Adrenal gland (tissue), 9 donors: ENCODE measurements at regions not wholly inside any gene's neighbourhood (a gene's known extent, or its start where the extent isn't known, plus 50 kb on each side); places are given as distances from the start of the nearest gene placed in this dataset.

Experiments
- DNase-seq, 7 donors: peaks; one replicate each; pipeline ENCODE4 v3.0.0-alpha.2; 2019 to 2020
- H3K27ac ChIP-seq, 5 donors: fragments of 200-600 bp; sonication (generic) in 4 of 5; 1 replicate in 3 of 5; 2 replicates in 2 of 5; pipeline versions ENCODE4 v1.5.1 to v1.8.0; 2016 to 2020; ENCODE audit warnings: mild to moderate bottlenecking in 1 of 5
- H3K27me3 ChIP-seq: fragments of 200-600 bp; 2 replicates; pipeline ENCODE4 v1.8.0; 2021
- H3K36me3 ChIP-seq, 2 donors: fragments of 200-600 bp; replicated peaks in 1 of 2; 1 replicate in 1 of 2; 2 replicates in 1 of 2; pipeline versions ENCODE4 v1.5.1 to v1.8.0; 2018 to 2022
- H3K4me1 ChIP-seq, 2 donors: fragments of 200-600 bp; replicated peaks in 1 of 2; 1 replicate in 1 of 2; 2 replicates in 1 of 2; pipeline versions ENCODE4 v1.5.1 to v1.8.0; 2018 to 2021
- H3K4me3 ChIP-seq, 4 donors: fragments of 200-600 bp; sonication (generic) in 3 of 4; one replicate each; pipeline ENCODE4 v1.5.1; 2016 to 2018
- H3K9me3 ChIP-seq, 3 donors: fragments of 200-600 bp; sonication (generic) in 1 of 3; replicated peaks in 1 of 3; 1 replicate in 2 of 3; 2 replicates in 1 of 3; pipeline versions ENCODE4 v1.5.1 to v1.8.0; 2016 to 2021
- CTCF ChIP-seq, 6 experiments: fragments of 450-650 bp in 4 of 6; fragments of 200-600 bp in 2 of 6; sonication (generic) in 1 of 6; IDR thresholded peaks; 1 replicate in 5 of 6; 2 replicates in 1 of 6; pipeline versions ENCODE4 v1.5.1 to v1.8.0; 2016 to 2021; ENCODE audit warnings: antibody characterized with exemption in 6 of 6, mild to moderate bottlenecking in 2 of 6, moderate library complexity in 1 of 6
- POLR2A ChIP-seq, 2 donors: fragments of 450-650 bp; IDR thresholded peaks; one replicate each; pipeline ENCODE4 v1.6.1; 2017; ENCODE audit warnings: antibody characterized with exemption in 2 of 2, mild to moderate bottlenecking in 2 of 2, moderate library complexity in 1 of 2
- WGBS, 4 donors: extraction: QIAGEN DNeasy Blood & Tissue Kit in 2 of 4; methylation state at CpG; one replicate each; pipeline versions ENCODE4 v1.1.5 to v1.1.7; 2013 to 2017; 5-methylcytosine and 5-hydroxymethylcytosine counted together
- intact Hi-C, 2 donors: fragments of 100-400 bp; cut with DNase I; formaldehyde crosslinking; loops; one replicate each; pipeline versions ENCODE4 v1.14.1 to v1.15.0; 2022 to 2023
- donor health status: healthy with polysubstance abuse.
- donor health status: Bipolar disorder and iron deficiency.
- donor health status: DM: yes; HTN: yes; CAD: no.
- donor health status: DM: no; HTN: no; CAD: no.
- donor health status: DM: no; HTN: no; CAD: no.

GRCh38 chr11:96778272-96778671 is 388.5 kb downstream of the JRKL start:
- TF ChIP-seq CTCF (IDR thresholded peaks at IDR 0.05) (no peak), POLR2A (IDR thresholded peaks at IDR 0.05) (no peak)
- H3K4me3 ChIP-seq, result no peak overlapping the region

DNA sequence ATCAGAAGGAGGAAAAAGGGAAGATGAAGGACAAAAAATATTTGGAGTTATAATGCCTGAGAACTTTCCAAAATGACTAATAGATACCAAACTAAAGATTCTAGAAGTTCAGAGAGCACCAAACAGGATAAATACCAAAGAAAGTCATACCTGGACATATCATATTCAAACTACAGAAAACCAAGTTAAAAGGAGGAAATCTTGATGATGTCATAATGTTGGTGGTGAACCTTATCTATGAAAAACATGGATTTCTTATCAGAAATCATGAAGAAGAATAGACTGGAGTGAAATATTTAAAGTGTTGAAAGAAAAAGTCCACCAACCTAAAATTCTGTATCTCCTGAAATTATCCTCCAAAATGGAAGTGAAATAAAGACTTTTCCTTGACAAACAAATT is 389.2 kb downstream of the JRKL start:
- Histone ChIP-seq H3K4me1 (no peaks in the 10 kb centered on the region), H3K27ac (no peak overlapping the region), H3K9me3 (no peaks in the 10 kb centered on the region), H3K36me3 (no peaks in the 10 kb centered on the region), H3K4me3 (no peak overlapping the region), H3K27me3 (no peaks in the 10 kb centered on the region)
- DNase-seq, result no peak
- intact Hi-C loops, result no loop called here
- no peak for TF ChIP-seq POLR2A (IDR thresholded peaks at IDR 0.05)
- TF ChIP-seq CTCF (IDR thresholded peaks at IDR 0.05), result no peak

More at GRCh38 chr11:96778272-96778671, 388.5 kb downstream of the JRKL start:
- Histone ChIP-seq H3K36me3 (no peaks in the 10 kb centered on the region), H3K4me1 (no peaks in the 10 kb centered on the region), H3K27ac (no peak overlapping the region), H3K27me3 (no peaks in the 10 kb centered on the region), H3K9me3 (no peaks in the 10 kb centered on the region)
- DNase-seq, result no peak
- intact Hi-C loops, result no loop called here

GRCh38 chr11:96781082-96781481 is 391.3 kb downstream of the JRKL start:
- H3K27me3 ChIP-seq, result no peaks in the 10 kb centered on the region
- intact Hi-C loops, result no loop called here
- no peak overlapping the region for H3K27ac ChIP-seq
- DNase-seq, result no peak
- no peaks in the 10 kb centered on the region for H3K4me1 ChIP-seq
- WGBS, 4 donors, result 0 to 54% (median 23%) methylated on average over 1 of the region's 1 CpG
- H3K9me3 ChIP-seq, result no peaks in the 10 kb centered on the region
- no peaks in the 10 kb centered on the region for H3K36me3 ChIP-seq
- H3K4me3 ChIP-seq, result no peak overlapping the region
- TF ChIP-seq POLR2A (IDR thresholded peaks at IDR 0.05) (no peak), CTCF (IDR thresholded peaks at IDR 0.05) (no peak)

DNA sequence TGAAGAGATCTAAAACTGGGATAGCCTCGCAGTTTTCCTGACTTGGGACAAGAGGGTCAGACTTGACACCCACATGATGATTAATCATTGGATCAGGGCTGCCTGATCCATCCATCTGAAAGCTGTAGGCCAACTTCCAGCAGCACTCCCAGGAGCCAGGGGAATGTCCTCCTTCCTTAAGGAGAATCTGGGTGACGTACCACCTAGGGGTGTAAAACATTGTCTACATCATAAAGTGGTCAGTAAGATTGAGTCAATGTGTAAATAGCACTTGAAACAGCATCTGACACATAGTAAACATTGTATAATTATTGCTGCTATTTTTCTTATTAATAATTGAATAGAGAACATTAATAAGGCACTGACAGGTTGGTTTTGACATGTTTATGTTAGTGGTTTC is 392.8 kb downstream of the JRKL start:
- H3K27ac ChIP-seq, result no peak overlapping the region
- intact Hi-C loops, result no loop called here
- 75 to 88% (median 83%) methylated on average over 2 of the region's 2 CpGs for WGBS, 4 donors
- no peaks in the 10 kb centered on the region for H3K36me3 ChIP-seq
- no peaks in the 10 kb centered on the region for H3K4me1 ChIP-seq
- no peak overlapping the region for H3K4me3 ChIP-seq
- no peak for DNase-seq
- no peak for TF ChIP-seq POLR2A (IDR thresholded peaks at IDR 0.05)
- no peak for TF ChIP-seq CTCF (IDR thresholded peaks at IDR 0.05)
- H3K9me3 ChIP-seq, result no peaks in the 10 kb centered on the region
- no peaks in the 10 kb centered on the region for H3K27me3 ChIP-seq
